NCI-H460 (cell line): ENCODE measurements at regions not wholly inside any gene's neighbourhood (a gene's known extent, or its start where the extent isn't known, plus 50 kb on each side); places are given as distances from the start of the nearest gene placed in this dataset.

Experiments used
- DNase-seq: peaks from one replicate; pipeline ENCODE4 v3.0.0-alpha.2; 2016; ENCODE audit warnings: low read depth; ENCODE audit errors: extremely low read depth

DNA sequence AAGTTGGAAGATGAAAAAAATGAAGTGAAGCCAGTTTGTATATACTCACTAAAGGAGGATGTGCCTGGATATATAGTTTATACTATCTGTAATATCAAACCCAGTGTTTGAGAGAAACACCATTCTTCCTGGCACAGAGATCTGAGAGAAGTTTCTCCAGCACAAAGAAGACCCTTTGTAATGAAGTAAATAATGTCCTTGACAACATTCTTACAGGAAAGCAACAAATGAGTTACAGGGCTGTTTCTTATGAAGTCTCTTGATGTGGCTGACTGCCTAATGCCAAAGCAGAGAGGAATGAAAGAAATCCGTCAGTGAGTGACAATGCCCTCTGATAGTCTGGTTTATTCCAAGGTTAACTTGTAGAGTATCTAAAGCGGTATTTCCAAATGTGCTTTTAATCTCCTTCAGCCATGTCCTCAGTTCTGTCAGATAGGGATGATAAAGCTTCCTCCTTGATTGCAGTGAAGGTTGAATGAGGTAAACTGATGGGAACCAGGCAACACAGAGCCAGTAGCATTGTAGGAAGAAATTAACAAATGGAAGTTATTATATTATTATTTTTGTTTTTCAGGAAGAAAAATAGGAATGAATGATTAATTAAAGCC is 123.1 kb upstream of the ZNF608 start:
- DNase-seq, result no peak

DNA sequence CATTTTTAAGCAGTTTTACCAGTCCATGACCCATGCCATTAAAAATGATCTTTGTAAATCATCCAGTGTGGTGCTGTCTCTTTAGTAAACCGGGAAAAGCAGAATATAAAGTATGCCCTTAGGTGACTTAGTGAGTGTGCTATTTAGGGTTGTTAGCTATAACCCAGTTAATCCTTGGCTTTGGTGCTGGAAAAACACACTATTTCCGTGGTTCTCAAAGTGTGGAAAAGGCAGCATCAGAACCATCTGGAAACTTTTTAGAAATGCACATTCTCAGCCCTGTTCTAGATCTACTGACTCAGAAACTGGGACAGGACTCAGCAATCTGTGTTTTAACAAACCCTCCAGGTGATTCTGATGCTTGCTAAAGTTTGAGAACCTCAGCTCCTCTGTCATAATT is 123.6 kb upstream of the ZNF608 start:
- no peak for DNase-seq

DNA sequence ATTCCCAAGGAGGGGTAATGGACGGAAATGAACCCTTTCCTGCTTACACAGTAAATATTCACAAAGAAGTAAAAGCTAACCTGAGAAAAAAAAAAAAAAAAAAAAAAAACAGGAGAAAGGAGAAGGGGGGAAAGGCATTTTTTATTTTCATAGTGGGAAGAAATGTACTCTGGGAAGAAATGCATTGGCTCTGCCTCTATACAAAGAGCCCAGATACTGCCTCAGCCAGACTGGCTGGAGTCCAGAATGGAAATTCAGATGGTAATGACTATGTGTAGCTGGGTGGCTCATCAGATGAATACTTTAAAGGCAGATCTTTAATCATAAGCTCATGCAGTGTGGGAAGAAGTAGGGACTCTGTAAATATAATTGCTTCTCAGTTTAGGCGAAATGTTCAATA is 124.9 kb upstream of the ZNF608 start:
- DNase-seq, result no peak

GRCh38 chr5:124872086-124872485 is 125.6 kb upstream of the ZNF608 start:
- DNase-seq, result no peak

GRCh38 chr5:124872615-124873014 is 126.2 kb upstream of the ZNF608 start:
- no peak for DNase-seq

- DNase-seq, result no peak
Measured at GRCh38 chr5:124873188-124873587, 126.7 kb upstream of the ZNF608 start.

DNA sequence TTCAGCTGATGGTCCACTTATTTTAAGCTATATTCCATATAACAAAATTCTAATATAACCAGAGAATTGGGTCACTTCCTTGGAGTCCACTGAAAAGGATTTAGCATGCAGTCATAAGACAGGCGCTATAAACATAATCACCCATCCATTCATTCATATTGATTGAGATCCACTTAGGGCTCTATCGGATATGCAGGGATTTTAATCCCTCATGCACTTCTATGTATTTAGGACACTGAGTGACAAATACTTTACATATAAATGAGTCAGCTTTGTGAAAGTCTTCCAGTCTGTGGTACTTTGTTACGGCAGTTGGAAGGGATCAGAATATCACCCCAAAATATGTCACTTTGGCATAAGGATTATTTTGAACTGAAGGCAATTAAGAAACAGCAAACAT is 127.3 kb upstream of the ZNF608 start:
- no peak for DNase-seq

GRCh38 chr5:124876566-124876965 is 130.1 kb upstream of the ZNF608 start:
- DNase-seq, result no peak

GRCh38 chr5:124876983-124877382 is 130.5 kb upstream of the ZNF608 start:
- DNase-seq, result no peak

- DNase-seq, result no peak
Measured at GRCh38 chr5:124877501-124878146, 131.2 kb upstream of the ZNF608 start.

DNA sequence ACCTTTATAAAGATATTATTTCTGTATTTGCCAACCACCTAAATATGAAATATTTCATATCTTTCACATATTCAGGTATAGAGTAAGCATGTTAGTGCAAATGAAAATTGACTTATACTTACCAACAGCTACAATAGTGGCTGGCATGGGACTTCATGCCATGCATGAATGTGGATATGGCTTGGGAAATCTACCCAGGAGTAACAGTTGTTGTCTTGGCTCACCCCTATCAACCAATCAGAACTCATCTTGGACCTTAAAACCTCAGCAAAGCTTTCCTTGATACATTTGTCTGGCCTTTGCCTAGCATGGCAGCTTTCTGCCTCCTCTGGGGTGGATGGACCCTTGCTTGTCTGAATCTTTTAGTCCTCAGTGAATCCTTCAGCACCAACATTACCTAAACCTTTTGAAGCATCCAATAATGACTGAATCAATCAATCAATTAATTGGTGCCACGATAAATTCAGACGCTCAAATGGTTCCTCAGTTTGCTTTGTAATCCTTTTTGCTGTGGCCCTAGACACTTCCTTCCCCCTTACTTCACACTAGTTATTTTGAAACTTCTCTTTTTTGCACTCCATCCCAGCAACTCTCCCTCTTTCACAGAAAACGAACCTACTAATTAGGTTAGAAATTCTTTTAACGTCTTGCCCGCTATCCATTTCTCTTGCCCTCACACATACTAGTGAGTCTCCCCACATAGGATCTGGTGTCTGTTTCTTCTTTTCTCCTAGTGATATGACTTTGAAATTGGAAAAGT is 132.3 kb upstream of the ZNF608 start:
- DNase-seq, result no peak

DNA sequence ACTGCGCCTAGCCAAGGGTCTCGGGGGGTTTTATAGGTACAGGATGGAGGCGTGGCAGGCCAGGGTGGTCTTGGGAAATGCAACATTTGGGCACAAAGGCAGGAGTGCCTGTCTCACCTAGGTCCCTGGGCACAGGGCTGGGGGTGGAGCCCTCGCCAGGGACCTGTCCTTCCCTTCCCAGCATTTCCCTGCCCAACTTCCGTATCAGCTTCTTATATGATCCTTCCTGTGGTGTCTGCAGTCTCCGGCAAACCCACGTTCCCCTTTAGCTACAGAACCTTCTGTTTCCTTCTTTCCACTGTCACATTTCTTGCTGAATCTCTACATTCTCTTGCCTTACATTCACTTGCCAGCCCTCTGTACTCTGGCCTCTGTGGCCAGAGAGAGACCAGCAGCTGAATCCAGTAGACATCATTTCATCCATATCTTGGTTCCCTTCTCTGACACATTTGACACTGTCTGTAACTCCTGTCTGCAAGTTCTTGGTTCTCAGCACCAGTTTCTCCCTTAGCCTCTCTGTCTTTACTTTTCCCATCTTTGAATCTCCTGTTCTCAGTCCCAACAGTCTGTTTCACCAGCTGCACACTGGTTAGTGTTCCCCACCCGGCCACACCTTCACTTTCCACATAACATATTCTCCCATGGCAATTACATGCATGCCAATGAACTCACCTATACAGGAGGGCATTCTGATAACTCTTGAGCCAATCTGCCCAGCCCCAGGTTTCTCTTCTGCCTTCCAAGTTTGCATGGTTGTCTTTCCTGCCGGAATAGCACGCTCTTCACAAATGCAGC is 134.7 kb upstream of the ZNF608 start:
- no peak for DNase-seq

- no peak for DNase-seq
Measured at GRCh38 chr5:124883681-124884080, 137.2 kb upstream of the ZNF608 start.

- no peak for DNase-seq
Measured at GRCh38 chr5:124884114-124884513, 137.7 kb upstream of the ZNF608 start.

- no peak for DNase-seq
Measured at GRCh38 chr5:124885490-124885889, 139.1 kb upstream of the ZNF608 start.

DNA sequence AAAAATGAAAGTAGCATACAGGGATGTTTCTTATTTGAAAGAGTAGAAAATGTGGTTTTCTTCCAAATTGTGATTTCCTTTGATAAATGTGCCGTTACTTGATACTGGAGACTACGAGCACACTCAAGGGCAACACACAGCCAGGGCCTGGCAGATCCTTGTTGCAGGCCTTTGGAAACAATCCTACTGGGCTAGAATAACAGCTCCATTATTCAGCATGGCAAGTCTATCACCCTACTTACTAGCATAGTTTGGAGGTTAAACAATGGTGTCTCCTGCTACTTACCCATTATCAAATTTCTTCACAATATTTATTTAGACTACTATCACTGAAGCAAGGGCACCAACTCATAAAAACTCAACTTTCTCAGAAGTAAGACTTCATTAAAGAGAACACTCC is 140.8 kb upstream of the ZNF608 start:
- DNase-seq, result no peak

GRCh38 chr5:124888050-124888506 is 141.6 kb upstream of the ZNF608 start:
- DNase-seq, result no peak

DNA sequence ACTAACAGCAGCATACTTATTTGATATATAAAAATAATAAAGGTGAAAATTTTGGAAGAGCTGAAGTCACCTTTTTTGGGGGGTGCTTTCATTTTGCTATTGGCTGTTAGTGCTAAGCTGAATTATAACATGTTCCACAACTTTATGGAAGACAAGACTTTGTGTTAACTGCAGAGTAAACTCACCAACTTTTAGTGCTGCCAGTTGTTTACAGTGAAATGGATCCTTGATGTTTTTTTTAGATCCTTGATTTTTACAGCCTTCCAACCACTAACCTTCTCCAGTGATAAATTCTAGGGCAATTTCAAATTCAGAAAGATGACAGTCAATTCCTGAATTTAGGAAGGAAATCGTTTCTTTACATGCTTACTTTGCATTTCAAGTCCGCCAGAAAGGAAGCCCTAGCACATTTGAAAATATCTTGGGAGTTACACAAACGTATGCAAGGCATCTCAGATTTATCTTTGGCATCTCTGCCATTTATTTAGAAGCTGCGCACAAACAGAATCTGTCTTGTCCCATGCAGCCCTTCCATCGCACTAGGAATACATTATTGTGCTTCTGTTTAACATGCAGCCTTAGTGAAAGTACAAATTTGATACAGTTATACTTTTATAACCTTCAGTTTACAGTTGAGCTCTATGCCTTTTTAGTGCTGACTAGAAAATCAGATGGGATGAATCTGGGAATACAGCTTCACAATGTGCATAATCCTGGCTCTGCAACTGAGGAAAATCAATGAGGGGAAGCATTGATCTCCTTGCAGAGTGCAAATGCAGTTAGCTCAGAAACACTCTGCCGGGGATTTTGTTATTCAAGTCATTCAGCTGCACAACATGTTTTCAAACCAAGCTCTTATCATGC is 142.4 kb upstream of the ZNF608 start:
- DNase-seq, result no peak

DNA sequence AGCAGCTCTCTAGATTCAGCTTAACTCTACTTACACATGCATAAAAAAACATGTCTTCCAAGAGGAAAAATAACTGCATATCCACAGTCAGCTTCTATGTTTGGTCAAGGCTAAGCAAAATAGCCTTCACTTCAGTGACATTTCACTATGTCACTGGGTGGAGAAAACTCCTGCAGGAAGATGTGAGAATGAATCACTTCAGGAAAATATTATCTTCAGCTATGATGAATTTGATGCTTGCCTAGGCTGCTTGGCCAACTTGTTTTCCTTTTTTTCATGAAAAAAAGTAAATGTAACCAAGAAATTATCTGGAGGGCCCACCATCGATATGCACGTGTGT is 143.0 kb upstream of the ZNF608 start:
- peak; percentile 50 for DNase-seq

DNA sequence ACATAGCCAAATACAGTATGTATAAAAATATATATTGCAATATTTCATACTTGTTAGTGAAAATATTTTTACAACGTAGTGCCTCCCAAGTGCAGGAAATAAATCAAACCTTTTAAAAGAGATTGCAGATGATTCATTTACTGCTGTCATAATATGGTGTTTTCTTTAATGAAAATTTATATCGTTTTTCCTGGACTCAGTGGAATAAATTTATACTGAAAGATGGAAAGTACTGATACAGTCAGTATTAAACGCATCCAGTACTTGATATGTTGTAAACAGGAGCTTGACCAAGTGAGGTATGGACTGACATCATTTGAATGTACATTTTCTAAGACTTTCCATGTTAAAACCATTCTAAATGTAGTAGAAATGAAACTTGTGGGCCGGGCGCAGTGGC is 143.4 kb upstream of the ZNF608 start:
- DNase-seq, result no peak
